ENCODE measurements at regions not wholly inside any gene's neighbourhood (a gene's known extent, or its start where the extent isn't known, plus 50 kb on each side); places are given as distances from the start of the nearest gene placed in this dataset.

DNA sequence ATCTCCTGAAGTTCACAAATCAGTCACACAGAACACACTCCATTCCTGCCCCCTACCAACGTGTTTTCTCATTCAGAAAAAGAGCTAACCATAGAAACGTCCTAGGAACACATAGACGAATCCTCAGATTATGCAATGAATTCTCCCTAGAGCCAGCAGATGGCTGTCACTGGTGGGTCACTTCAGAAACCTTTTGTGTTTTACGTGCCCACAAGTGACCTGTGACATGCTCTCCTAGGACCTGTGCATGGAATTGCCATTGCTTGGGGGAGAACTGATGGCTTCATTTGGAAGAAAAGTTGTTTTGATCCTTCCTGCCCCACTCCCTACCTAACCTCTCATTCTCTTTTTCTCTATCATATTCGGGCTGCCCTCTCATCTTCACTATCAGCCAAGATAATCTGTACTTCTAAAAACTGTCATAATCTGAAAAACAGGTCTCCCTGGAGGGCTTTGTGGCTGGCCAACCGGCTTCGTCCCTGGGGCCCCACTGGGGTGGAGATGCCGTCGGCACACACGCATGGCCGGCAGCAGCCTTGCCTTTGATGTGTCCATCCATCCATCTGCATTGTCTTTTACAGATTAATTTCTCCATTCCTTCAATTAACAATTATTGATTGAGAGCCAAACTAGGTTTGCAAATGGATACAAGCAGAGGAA lies 144.1 kb upstream of the SERP2 start:
- DNase-seq: no peak

DNA sequence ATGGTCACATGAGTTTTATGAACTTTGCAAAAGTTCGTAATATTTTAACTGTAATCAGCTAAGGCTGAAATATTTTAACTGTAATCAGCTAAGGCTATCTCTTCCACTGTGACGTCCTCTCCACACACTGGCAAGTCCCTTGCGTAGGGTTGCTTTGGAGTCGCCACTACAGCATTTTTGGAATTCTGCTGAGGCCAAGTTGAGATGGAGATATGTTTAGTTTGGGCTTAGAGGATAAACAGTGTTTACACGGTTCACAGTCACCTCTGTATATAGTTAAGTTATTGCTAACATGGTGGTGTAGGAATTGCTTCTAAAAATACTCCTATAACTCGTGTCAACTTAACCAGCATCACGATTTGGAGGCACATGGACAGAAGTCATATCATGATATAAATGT lies 143.6 kb upstream of the SERP2 start:
- DNase-seq: no peak

DNA sequence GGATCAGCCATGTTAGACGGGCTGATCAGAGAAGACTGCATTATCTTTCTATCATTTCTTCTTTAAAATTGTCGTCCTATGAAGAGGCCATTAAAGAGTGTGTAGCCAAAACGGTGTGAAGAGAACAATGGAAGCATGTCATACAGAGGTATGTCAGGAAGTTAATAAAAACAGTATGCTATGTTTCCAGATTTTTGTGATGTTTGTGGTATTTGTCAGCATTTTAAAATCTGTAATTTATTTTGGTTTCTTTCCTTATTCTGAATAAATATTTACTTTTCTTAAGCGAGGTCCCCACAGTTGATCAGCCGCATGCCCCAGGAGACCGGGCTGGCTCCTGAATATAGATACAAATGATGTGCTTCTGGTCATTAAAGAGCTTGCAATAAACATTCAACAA lies 142.9 kb upstream of the SERP2 start:
- no peak for DNase-seq

DNA sequence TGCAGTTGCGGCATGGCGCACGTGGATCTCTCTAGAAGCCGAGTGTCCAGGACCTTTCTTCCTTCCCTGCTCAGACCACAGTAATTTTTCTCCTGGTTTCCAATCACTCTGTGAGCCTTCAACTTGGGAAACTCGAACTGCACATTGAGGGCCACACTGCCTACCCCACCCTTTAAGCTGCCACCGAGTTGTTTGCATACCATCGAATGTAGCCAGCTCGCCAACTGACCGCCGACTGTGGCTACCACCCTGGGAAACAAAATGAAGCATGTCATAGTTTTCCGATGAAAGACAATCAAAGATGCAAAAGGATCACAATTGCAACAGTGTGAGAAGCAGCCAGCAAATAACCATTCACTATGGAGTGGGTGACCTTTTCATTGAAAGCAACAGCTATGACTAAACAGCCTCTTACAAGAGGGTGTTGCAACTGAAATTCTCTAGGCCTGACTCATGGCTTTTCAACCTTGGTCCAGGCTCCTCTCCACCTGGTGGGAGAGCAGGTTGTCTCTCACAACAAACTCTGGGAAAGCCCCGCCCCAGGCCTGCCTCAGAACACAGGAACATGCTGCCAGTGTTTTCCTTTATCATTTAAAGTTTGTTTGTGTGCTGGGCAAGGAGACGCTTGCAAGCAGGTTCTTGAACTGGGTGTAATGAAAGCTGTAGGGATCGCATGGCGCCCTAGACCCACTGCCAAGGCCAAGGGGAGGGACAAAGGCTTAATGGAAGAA lies 141.7 kb upstream of the SERP2 start:
- peak in 1 of 2 experiments; percentile 3 for DNase-seq

DNA sequence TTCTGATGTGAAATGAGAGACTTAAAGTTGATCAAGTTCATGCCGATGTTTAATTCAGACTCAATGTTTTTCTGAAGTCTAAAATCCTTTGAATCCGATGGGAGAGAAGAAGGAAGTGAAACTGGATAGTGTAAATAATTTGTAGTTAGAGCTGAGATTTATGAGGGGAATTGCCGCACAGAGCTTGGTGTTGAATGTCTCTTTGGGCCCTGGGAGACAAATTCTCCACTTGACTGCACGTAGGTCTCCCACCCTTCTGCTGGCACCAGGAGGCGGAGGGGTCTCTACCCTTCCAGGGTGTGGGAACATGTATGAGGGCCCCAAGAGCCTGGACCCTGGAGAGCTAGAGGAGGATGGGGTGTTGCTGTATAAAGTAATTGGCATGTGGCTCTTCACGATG lies 140.8 kb upstream of the SERP2 start:
- no peak for DNase-seq

DNA sequence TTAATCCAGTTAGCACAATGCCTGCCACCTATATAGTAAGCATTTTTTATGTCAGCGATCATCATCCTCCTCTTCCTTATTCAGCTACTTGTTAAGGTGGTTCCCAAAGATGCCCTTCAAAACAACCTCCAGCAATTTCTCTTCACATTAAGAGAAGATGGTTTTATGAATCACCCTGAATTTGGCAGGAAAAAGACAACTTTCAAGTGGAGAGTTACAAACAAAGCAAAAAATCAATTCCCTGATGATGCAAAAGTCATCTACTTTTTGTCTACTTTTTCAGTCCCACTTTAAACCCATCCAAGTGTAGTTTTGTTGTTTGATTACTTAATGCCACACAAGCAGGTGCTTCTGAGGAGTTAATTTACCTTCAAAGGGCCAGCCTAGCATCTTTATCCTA lies 139.1 kb upstream of the SERP2 start:
- DNase-seq: no peak

DNA sequence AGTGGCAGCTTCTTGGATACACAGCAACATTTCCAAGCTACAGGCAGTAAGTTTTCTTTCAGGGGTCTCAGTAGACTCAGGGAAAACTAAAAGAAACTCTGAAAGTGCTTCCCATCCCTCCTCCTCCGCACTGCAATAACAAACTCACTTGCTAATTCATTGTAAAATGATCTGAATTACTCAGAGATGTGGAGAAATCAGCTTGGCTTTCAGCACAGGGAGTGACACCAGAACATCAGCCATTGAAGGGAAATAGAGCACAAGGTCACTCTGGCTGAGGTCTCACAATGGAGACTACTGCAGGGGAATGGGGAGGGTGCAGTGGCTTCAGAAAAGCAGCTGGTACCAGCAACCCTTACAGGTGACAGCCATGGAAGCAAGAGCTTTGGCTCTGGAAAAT lies 137.3 kb upstream of the SERP2 start:
- no peak for DNase-seq

DNA sequence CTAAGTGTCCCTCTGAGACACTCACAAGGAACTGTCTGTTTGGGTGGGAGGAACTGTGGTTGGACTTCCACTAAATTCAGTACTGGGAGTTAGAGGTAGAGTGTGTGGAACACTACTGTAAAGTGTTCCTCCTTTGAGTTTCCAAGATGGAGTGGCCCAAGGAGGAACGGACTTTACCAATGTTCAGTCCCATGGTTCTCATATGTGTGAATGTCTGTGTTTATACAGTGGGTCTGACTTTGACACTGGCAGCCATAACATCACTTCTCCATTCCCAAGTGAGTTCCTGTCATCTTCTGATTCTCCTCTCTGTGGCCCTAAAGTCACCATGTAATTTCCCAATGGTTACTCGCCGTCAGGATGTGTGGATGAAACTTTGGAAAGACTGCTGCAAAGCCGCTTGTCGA lies 136.8 kb upstream of the SERP2 start:
- no peak for DNase-seq

DNA sequence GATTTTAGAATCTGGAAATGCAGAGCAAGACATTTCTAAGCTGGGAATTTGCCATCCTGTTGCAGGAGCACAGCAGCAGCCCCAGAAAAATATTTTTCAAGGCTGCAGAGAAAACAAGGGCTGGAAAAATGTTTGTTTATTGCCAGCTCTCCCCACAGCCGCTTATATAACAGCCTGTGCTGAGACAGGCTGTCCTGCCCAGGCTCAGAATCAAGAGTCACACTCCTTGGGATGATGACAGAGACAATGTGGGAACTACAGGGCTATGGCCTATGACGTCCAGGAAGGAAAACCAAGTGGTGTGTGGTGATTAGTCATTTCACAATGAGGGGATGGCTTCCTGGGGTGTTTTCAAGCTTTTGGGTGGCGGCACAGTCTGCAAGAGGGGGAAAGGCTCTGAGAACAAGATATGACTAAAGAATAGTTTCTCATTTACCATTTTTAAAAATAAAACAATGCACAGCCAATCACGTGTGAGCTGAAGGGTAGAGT lies 136.3 kb upstream of the SERP2 start:
- no peak for DNase-seq

DNA sequence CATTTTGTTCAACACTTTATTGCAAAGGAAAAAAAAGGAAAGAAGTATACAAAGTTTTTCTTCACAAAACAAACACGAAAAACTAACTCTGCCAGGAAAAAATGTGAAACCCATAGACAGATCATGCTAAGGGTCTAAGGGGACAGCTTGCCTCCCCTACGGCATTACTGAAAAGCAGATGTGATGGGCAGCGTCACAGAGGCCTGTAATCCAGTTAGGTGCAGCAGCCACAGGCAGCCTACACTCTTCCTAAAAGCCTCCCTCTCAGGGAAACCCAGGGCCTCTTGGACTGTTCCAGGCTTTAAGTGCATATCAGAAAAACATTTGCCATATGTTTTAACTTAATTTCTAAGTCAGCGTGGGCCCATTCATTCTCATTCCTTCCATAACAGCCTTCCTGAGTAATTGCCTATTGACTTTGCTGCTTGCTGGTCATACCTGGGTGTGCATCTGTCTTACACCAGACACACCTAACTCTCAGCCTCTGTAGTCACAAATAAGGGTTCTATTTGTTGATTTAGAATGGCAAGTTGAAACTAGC lies 135.7 kb upstream of the SERP2 start:
- DNase-seq: no peak

DNA sequence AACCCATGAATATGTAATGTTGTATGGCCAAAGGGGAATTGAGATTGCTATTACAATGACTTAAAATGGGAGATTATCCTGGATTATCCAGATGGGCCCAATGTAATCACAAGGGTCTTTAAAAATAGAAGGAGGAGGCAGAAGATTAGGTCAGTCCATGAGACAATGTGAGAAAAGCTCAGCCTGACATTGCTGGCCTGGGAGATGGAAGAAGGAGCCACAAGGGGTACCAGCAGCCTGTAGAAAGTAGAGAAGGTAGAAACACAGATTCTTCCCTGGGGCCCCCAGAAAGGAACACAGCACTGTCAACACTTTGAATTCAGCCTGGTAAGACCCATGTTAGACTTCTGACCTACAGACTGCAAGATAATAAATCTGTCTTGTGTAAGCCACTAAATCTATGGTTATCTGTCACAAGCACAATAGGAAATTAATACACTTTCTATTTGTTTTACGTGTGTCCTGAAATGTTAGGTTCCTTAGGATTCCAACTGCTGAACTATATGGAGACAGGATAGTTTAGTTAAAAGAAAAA lies 132.9 kb upstream of the SERP2 start:
- no peak for DNase-seq

DNA sequence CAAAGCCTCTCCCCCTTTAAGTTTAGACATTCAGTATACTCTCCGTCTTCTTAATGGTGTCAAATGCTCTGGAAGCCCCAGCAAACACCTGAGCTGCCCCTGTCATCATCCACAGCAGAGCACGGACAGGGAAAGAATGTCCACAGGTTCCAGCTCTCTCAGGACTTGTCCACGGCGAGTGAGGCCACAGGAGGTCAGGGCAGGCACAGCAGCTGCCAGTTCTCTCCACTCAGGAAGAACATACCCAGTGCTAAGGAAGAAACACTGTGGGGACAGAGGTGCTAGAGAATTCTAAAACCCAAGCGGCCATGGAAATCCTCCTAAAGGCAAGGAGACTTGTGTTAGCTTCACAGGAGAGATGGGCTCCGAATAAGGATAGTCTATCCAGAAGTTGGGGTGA lies 132.0 kb upstream of the SERP2 start:
- DNase-seq: no peak

DNA sequence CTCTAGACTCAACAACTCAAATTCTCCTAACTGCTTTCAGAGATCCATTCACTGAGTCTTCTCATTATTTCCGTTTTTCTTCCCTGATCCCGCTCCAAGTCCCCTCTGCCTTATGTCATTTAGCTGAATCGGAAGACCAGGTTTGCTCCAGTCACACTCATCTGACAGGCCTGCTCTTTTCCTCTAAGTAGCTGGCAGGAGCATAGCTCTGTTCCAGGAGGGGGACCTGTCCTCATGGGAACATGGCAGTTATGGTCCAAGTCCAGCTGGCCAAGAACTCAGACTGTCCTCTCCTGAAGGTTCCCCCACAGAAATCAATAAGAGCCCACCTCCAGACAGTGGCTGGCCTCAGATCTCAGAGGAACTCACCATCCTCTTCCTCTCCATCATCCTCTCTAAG lies 130.9 kb upstream of the SERP2 start:
- no peak for DNase-seq

DNA sequence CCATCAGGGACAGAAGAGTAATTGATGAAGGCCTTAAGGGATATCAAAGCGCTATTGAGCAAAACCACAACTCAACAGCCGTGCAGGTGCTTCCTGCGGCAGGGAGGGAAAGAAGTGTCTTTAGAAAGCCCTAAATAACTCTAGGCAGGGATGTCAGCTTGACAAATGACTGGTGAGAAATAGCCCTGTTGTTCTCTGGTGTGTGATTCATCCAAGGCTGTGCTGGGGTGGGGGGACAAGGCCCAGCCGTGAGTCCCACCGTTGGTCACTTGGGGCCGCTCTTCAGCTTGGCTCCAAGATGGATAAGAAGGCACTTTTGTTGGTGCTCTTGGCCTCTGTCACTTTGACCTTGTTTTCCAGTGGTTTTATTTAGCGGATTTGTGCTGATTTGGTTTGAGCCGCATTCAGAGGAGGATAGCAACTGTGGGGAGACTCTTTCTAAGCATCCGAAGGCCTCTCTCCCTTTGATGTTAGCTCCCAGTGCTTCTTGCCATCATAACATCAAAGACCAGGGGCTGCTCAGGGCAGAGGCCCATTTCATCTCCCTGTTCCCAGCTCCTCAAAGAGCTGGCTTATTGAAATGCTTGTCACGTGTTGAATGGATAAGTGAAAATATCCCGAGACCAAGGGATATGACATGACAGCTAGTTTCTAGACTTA lies 130.3 kb upstream of the SERP2 start:
- peak in 1 of 2 experiments; percentile 2 for DNase-seq

DNA sequence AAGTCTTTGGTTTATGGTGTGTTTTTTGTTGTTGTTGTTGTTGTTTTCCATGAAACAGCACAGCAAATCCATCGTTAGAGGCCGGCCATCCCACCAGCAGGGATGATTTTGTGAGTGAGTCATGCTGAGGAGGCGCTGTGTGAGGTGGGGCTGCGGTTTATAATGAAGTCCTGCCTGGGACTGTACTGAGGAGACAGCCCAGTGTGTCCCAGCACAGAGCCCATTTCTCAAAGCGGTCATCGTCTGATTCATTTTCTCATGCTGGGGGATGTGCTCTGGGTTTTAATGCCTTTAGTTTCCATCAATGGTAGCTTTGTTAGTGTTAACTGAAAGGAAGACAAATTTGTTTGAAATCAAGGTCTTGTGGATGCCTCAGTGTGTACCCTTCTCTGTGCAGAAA lies 129.3 kb upstream of the SERP2 start:
- no peak for DNase-seq

DNA sequence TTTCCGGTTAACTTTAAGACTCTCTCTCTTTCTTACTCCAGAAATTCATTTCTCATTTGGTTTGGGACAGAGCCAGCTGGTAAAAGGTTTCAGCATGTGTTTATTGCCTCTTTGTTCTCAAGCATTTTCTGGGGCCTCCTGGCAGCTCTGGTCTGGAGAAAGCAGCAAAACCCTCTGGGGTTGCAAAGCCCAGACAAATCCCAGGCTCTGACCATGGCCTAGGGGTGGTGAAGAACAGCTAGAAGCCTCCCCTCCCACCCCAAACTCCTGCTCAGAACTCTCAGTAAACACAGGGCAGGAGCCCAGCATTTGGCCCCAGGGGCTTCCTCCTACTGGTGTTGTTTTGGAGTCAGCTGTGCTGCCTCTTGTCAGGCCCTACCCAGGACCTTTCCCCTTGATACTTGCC lies 124.2 kb upstream of the SERP2 start:
- no peak for DNase-seq

DNA sequence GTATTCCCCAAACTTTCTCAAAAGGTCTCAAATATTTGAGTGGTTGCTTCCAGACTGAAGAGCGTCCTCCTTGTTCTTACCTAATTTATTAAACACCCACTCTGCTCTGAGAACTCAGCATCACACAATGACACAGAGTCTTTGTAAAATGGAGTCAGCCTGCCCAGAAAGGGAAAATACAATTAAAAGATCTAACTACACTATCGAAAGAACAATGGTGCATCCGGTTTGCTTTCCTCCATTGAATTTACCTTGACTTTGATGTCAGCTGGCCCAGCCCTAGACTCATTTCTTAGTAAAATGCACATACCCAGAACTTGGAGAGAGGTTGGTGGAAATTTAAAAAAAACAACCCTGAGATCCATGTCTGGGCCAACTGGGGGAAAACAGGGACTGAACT lies 120.7 kb upstream of the SERP2 start:
- no peak for DNase-seq

DNA sequence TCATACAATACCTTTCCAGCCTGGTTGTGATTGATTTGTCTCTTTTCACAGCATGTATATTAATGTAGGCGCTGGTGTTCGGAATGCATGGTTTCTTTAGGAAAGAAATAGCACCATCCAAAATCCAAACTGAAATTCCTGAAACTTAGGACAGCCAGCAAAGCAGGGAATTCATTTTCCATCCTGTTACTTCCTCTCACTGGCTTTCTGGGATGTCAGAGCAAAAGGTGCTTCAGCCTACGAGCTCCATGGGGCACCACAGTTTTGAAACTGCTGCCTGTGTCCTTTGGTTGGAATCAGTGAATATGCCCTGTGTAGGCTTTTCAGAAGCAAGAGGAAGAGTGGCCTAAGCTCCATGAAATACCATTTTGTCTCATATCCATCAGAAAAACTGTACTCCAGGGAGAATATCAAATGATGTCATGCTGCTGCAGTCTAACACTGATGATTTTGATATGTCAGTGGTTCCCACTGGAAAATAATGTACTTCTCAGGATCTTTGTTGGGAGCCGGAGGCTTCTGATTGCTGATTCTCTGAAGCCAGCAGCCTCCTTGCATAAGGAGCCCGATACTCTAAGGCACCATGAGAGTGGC lies 117.8 kb upstream of the SERP2 start:
- no peak for DNase-seq

DNA sequence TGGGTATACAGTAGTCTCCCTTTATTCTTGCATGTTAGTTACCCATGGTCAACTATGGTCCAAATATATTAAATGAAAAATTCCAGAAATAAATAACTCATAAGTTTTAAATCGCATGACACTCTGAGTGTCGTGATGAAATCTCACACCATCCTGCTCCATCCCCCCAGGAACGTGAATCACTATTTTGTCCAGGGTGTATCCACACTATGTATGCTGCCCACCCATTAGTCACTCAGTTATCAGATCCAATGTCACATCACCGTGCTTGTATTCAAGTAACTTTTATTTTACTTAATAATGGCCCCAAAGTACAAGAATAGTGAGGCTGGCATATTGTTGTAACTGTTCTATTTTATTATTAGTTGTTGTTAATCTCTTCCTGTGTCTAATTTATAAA lies 115.8 kb upstream of the SERP2 start:
- no peak for DNase-seq

DNA sequence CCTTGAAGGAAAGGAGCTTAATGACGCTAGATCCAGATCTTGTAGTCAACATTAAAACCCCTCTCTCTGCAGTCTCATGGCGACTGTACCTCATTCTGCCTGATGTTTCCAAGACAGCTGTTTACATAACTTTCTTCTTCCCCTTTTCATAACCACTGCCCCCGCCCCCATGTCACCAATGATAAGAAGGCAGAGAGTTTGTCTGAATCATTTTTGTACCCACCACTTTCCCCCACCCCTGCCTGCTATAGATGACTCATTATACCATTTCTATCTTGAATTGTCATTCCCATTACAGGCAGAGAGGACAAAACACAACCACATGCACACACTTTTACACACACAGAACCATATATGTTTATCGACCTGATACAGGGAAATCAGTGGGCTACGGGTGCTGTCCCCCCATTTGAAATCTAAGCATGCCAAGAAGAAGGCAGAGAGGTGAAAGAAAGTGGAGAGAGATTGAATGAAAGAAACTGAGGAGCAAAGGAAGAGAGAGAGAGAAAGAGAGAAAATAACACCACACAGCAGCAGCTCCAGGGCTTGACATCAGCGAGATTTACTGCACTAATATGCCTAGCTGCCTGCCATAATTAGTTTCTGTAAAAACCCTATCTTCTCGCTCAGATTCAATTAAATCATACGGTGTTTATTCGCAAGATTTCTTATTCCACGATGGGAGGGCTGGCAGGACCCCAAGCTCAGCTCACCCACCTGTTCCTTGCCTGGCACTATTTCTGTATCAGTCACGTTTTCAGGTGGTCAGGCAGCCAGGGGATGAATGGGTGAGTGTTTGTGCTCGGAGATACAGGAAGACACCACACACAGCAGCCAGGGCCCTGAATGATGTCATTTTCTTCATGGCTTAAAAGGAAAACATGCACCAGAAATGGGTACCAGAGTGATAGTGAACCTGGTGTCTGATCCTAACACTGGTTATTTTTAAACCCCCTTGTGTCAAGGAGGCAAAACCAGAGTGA lies 114.3 kb upstream of the SERP2 start:
- DNase-seq: no peak

DNA sequence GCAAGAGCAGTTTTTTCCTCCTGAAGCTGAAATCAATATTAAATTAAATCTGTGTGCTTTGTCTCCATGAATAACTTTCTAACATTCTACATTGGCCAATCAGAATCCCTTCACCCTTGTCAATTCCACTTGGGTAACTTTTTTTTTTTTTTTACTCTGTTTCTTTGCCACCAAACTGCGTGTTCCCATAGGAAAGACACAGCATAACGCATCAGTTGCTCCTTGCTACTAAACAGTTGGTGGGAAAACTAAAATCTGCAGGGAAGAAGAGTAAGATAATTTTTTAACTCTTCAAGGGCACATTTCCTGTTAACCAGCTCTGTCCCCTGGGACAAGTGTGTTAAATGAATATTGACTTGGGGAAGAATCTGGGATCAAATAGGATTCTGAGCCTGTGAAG lies 113.3 kb upstream of the SERP2 start:
- DNase-seq: no peak

Data from SW 1271 (cell line).